ENCODE measurements at regions not wholly inside any gene's neighbourhood (a gene's known extent, or its start where the extent isn't known, plus 50 kb on each side); places are given as distances from the start of the nearest gene placed in this dataset.

DNA sequence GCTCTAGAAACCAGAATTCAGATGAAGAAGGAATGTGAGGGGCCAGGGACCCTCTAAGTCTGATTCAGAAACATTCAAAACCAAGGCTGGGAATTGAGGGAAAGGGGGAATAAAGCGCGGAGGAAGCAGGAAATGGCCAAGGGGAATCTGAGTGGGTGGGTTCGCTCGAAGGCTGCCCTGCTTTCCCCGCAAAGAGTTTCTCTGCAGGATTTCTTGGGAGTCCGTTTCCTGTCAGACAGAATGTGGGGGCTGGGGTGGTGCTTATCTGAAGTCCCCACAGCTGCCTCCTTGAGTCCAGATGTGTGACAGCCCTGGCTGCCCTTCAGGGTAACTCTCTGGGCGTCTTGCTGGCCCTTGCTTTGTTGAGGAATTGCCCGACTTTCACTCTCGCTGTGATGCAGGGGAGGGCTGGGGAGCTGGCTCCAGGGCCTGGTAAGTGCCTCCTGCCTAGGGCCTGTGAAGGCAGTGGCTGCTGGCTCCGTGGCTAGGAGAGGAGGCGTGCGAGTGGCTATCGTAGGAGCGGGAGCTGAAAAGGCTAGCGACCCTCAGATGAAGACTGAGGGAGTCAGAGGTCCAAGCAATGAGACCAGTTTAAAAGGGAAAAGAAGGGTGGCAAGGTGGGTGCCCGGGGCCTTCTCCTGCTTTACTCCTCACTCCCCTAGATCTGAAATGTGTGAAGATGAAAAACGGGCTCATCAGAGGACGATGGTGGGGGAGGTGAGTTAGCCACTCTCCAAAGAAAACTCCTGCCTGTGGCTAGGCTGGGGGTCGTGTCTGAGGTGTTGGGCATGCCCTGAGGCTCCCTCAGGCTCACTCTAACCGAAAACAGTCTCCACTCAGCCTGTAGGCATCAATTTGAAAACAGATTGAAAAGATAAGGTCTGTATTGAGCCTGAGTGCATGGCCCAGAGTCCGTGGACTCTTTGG is 143.9 kb upstream of the UMPS start:
- Histone ChIP-seq H3K4ac (replicated peaks; ENCODE audit: insufficient read length, low read depth, low read length) (no peak overlapping the region), H3K79me1 (ENCODE audit: low read depth, low read length) (no peaks in the 10 kb centered on the region), H3K9ac (replicated peaks in 1 of 4; ENCODE audit: extremely low read depth in 1 of 4, low read depth in 3 of 4, low read length in 3 of 4) (no peak overlapping the region; a peak in 1 of 7 replicates), H3K79me2 (ENCODE audit: control insufficient read depth in 1 of 2, insufficient read depth in 2 of 2, low read length in 2 of 2) (no peaks in the 10 kb centered on the region), H3K27ac (ENCODE audit: low read depth, low read length) (no peak overlapping the region), H3K4me1 (replicated peaks in 1 of 4; ENCODE audit: control insufficient read depth in 3 of 4, insufficient read depth in 4 of 4, low read length in 3 of 4) (peaks cover 8 to 22% (median 15%) of the 10 kb centered on the region in 4 experiments), H2BK20ac (ENCODE audit: low read length) (0 out of 2 replicates have a peak overlapping the region, but pooled peaks have one; percentile 37), H3K14ac (ENCODE audit: insufficient read length) (no peak overlapping the region), H3K18ac (ENCODE audit: extremely low read depth, low read length) (no peak overlapping the region; the same call in 1 of the 2 replicates), H3K23ac (ENCODE audit: insufficient read length) (no peak overlapping the region), H3K4me2 (ENCODE audit: insufficient read depth in 1 of 2, low read depth in 2 of 2, low read length in 2 of 2) (peak overlapping the region; percentile 67 to 97), H3K4me3 (ENCODE audit: extremely low read depth in 1 of 4, insufficient read depth in 2 of 4, low read depth in 3 of 4, low read length in 4 of 4) (peak overlapping the region; percentile 12 to 65 (median 27); a peak in 7 of 8 replicates), H3K9me3 (ENCODE audit: insufficient read depth in 2 of 2, low read depth in 1 of 2, low read length in 1 of 2) (no peaks in the 10 kb centered on the region), H2AFZ (ENCODE audit: low read length) (peak overlapping the region; percentile 37; the same call in 1 of the 2 replicates), H2BK15ac (ENCODE audit: low read length) (peak overlapping the region; percentile 34; the same call in 1 of the 2 replicates), H4K8ac (ENCODE audit: extremely low read depth, insufficient read depth, low read length) (no peak overlapping the region), H2BK5ac (ENCODE audit: low read depth, low read length) (no peak overlapping the region), H4K91ac (replicated peaks; ENCODE audit: insufficient read length, low read length) (peak overlapping the region; percentile 42), H3K23me2 (ENCODE audit: low read depth, low read length) (peaks cover 21% of the 10 kb centered on the region; the same call in 1 of the 2 replicates), H4K20me1 (replicated peaks in 1 of 2; ENCODE audit: control insufficient read depth in 1 of 2, insufficient read depth in 2 of 2, low read length in 2 of 2) (no peaks in the 10 kb centered on the region), H3K56ac (replicated peaks; ENCODE audit: insufficient read length, low read depth, low read length) (no peak overlapping the region), H3K36me3 (ENCODE audit: control insufficient read depth in 2 of 4, insufficient read depth in 4 of 4, low read length in 3 of 4) (no peaks in the 10 kb centered on the region), H2AK5ac (ENCODE audit: low read depth, low read length) (no peak overlapping the region), H3K27me3 (replicated peaks in 1 of 4; ENCODE audit: control insufficient read depth in 3 of 4, extremely low read depth in 1 of 4, insufficient read depth in 3 of 4, low read length in 3 of 4) (peaks cover 12 to 34% (median 31%) of the 10 kb centered on the region in 4 experiments), H2BK12ac (ENCODE audit: low read depth, low read length) (peak overlapping the region; percentile 22; the same call in 1 of the 2 replicates), H2BK120ac (replicated peaks; ENCODE audit: low read depth, low read length) (no peak overlapping the region), H4K5ac (ENCODE audit: insufficient read length, low read depth, low read length) (no peak overlapping the region)
- CTCF ChIA-PET (ENCODE audit: partially characterized antibody) = interaction anchor here (1.4 to 2.5 kb wide), 4 partner anchors 11 to 103 kb away, joined by 3 to 11 read pairs (median 5); no protein-coding TSS in a partner anchor
- POLR2A ChIA-PET (ENCODE audit: partially characterized antibody) = no interaction called here
- 9% methylated on average over 20 of the region's 21 CpGs; no CpG with 5 or more reads in 1 of the 2 experiments for WGBS, 2 experiments (ENCODE audit: extremely low coverage in 1 of 2, insufficient coverage in 1 of 2, insufficient read length in 1 of 2, insufficient replicate concordance in 2 of 2, low coverage in 1 of 2, low lambda C conversion rate in 2 of 2, missing lambda C conversion rate in 1 of 2)
- FAIRE-seq (no peak), DNase-seq (ENCODE audit: low read depth in 1 of 2, low spot score in 2 of 2) (peak in 1 of 2 experiments; percentile 69)
- TF ChIP-seq KDM4A (IDR thresholded peaks at IDR 0.05; ENCODE audit: low read depth, low read length, severe bottlenecking) (peak; percentile 35), SAP30 (IDR thresholded peaks at IDR 0.05; ENCODE audit: insufficient read depth, insufficient replicate concordance, low read length) (no peak), MAFK (IDR thresholded peaks at IDR 0.05; ENCODE audit: low read depth, low read length) (no peak), KDM1A (IDR thresholded peaks at IDR 0.05; ENCODE audit: borderline replicate concordance, low read length) (no peak), POLR2A (IDR thresholded peaks at IDR 0.05; ENCODE audit: control extremely low read depth in 1 of 2, low read depth in 2 of 2, low read length in 2 of 2) (no peak), SUZ12 (IDR thresholded peaks at IDR 0.05; ENCODE audit: low read length) (peak; percentile 27; the same call in 1 of the 2 replicates), CHD2 (IDR thresholded peaks at IDR 0.05; ENCODE audit: low read length) (no peak), SP4 (IDR thresholded peaks at IDR 0.05; ENCODE audit: low read length) (no peak), BCL11A (IDR thresholded peaks at IDR 0.05; ENCODE audit: low read depth in 2 of 2, low read length in 2 of 2) (no peak), NANOG (IDR thresholded peaks at IDR 0.05; ENCODE audit: insufficient read depth, low read depth, low read length, poor library complexity, severe bottlenecking) (no peak)
- TF ChIP-seq, protein P1, sequence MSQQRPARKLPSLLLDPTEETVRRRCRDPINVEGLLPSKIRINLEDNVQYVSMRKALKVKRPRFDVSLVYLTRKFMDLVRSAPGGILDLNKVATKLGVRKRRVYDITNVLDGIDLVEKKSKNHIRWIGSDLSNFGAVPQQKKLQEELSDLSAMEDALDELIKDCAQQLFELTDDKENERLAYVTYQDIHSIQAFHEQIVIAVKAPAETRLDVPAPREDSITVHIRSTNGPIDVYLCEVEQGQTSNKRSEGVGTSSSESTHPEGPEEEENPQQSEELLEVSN (IDR thresholded peaks at IDR 0.05) = peak; percentile 33; the same call in 1 of the 2 replicates
